HG03039 (cell line): ENCODE measurements at regions not wholly inside any gene's neighbourhood (a gene's known extent, or its start where the extent isn't known, plus 50 kb on each side); places are given as distances from the start of the nearest gene placed in this dataset.

Experiments used
- ATAC-seq: cut with Tn5 transposase; IDR thresholded peaks from one replicate; pipeline ENCODE4 v1.9.1; 2021; ENCODE audit warnings: mild to moderate bottlenecking, moderate library complexity; ENCODE audit not compliant: unreplicated experiment

- ATAC-seq = no peak
Measured at GRCh38 chr5:67311701-67312100, 115.1 kb upstream of the CD180 start.

- ATAC-seq = no peak
Measured at GRCh38 chr5:67311208-67311607, 114.6 kb upstream of the CD180 start.

GRCh38 chr5:67310740-67311139, 114.1 kb upstream of the CD180 start:
- no peak for ATAC-seq

GRCh38 chr5:67310169-67310568, 113.6 kb upstream of the CD180 start:
- ATAC-seq = no peak

- ATAC-seq = no peak
Measured at GRCh38 chr5:67308988-67309688, 112.5 kb upstream of the CD180 start.

- no peak for ATAC-seq
Measured at GRCh38 chr5:67306965-67307607, 110.5 kb upstream of the CD180 start.

GRCh38 chr5:67305913-67306710, 109.5 kb upstream of the CD180 start:
- ATAC-seq = no peak

GRCh38 chr5:67305401-67305800, 108.8 kb upstream of the CD180 start:
- ATAC-seq = no peak

- ATAC-seq = no peak
Measured at GRCh38 chr5:67303356-67303755, 106.8 kb upstream of the CD180 start.

GRCh38 chr5:67301285-67301903, 104.8 kb upstream of the CD180 start:
- no peak for ATAC-seq

- ATAC-seq = no peak
Measured at GRCh38 chr5:67300326-67300725, 103.7 kb upstream of the CD180 start.

GRCh38 chr5:67299231-67299735, 102.7 kb upstream of the CD180 start:
- ATAC-seq = no peak

- no peak for ATAC-seq
Measured at GRCh38 chr5:67297802-67298532, 101.4 kb upstream of the CD180 start.

GRCh38 chr5:67297376-67297775, 100.8 kb upstream of the CD180 start:
- ATAC-seq = no peak

- no peak for ATAC-seq
Measured at GRCh38 chr5:67294266-67294938, 97.8 kb upstream of the CD180 start.

GRCh38 chr5:67293226-67293625, 96.6 kb upstream of the CD180 start:
- ATAC-seq = no peak

GRCh38 chr5:67292201-67292940, 95.8 kb upstream of the CD180 start:
- no peak for ATAC-seq

- ATAC-seq = no peak
Measured at GRCh38 chr5:67291671-67292070, 95.1 kb upstream of the CD180 start.

- no peak for ATAC-seq
Measured at GRCh38 chr5:67291066-67291465, 94.5 kb upstream of the CD180 start.
